GM21381 (cell line): ENCODE measurements at regions not wholly inside any gene's neighbourhood (a gene's known extent, or its start where the extent isn't known, plus 50 kb on each side); places are given as distances from the start of the nearest gene placed in this dataset.

Experiments used
- ATAC-seq: cut with Tn5 transposase; IDR thresholded peaks from one replicate; pipeline ENCODE4 v1.9.1; 2021; ENCODE audit warnings: mild to moderate bottlenecking, moderate library complexity; ENCODE audit not compliant: unreplicated experiment

DNA sequence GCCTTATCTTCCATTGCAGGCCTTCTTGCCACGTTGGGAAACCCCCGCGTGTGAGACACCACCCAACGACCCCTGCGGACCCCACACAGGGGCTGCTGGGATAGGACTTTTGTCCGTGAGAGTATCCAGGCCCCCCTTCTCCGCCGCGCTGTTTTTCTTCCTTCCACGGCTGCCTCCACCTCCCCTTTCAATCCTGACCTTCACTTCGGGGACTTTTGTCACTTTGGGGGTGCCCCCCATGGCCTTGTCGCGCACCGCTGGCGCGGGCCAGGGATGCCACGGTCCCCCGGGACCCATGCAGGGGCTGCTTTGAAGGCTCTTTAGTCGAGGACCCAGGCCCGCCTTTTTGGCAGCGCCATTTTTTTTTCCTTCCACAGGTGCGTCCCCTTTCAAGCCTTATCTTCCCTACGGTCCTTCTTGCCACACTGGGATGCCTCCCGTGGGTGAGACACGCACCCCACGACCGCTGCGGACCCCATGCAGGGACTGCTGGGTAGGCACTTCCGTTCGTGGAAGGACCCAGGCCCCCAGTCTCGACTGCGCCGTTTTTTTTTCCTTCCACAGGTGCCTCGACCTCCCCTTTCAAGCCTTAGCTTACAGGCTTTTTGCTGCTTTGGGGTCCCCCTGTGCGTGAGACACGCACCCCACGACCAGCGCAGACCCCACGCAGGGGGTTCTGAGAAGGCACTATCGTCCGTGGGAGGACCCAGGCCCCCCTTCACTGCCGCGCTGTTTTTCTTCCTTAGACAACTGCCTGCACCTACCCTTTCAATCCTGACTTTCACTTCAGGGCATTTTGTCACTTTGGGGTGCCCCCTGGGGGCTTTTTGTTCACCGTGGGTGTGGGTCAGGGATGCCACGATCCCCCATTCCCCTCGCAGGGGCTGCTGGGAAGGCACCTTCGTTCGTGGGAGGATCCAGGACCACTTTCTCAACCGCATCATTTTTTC, 267.4 kb downstream of the ALG10 start:
- ATAC-seq, result no peak

- ATAC-seq, result no peak
Measured at GRCh38 chr12:34290381-34290995, 268.2 kb downstream of the ALG10 start.

- ATAC-seq, result no peak
Measured at GRCh38 chr12:34291001-34291400, 268.7 kb downstream of the ALG10 start.

- ATAC-seq, result no peak
Measured at GRCh38 chr12:34291426-34291901, 269.2 kb downstream of the ALG10 start.

- no peak for ATAC-seq
Measured at GRCh38 chr12:34292736-34293625, 270.7 kb downstream of the ALG10 start.

GRCh38 chr12:34294137-34294536, 271.8 kb downstream of the ALG10 start:
- no peak for ATAC-seq

GRCh38 chr12:34294671-34295365, 272.5 kb downstream of the ALG10 start:
- no peak for ATAC-seq

- no peak for ATAC-seq
Measured at GRCh38 chr12:34295366-34296142, 273.3 kb downstream of the ALG10 start.

GRCh38 chr12:34296143-34297041, 274.1 kb downstream of the ALG10 start:
- ATAC-seq, result no peak

DNA sequence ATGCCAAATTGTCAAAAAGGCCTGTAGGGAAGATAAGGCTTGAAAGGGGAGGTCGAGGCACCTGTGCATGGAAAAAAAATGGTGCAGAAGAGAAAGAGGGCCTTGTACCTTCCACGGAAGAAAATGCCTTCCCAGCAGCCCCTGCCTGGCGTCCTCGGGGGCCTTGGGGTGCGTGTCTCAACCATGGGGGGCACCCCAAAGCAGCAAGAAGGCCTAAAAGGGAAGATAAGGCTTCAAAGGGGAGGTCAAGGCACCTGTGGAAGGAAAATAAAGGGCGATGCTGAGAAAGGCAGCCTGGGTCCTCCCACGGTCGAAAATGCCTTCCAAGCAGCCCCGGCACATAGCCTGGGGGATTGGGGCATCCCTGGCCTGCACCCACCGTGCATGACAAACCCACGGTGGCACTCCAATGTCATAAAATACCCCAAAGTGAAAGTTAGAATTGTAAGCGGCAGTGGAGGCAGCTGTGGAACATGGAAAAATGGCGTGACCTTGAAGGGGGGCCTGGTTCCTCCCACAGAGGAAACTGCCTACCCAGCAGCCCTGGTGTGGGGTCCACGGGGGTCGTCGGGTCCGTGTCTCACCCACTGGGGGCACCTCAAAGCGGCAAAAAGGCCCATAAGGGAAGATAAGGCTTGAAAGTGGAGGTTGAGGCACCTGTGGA, 275.0 kb downstream of the ALG10 start:
- ATAC-seq, result no peak

DNA sequence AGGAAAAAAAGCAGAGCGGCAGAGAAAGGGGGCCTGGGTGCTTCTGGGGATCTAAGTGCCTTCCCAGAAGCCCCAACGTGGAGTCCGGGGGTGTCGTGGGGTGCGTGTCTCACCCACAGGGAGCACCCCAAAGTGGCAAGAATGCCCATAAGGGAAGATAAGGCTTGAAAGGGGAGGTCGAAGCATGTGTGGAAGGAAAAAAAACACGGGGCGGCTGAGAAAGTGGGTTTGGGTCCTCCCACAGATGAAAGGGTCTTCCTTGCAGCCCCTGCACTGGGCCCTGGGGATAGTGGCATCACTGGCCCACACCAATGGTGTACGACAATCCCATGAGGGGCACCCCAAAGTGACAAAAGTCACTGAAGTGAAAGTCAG, 275.5 kb downstream of the ALG10 start:
- no peak for ATAC-seq

GRCh38 chr12:34298176-34298970, 276.1 kb downstream of the ALG10 start:
- no peak for ATAC-seq

DNA sequence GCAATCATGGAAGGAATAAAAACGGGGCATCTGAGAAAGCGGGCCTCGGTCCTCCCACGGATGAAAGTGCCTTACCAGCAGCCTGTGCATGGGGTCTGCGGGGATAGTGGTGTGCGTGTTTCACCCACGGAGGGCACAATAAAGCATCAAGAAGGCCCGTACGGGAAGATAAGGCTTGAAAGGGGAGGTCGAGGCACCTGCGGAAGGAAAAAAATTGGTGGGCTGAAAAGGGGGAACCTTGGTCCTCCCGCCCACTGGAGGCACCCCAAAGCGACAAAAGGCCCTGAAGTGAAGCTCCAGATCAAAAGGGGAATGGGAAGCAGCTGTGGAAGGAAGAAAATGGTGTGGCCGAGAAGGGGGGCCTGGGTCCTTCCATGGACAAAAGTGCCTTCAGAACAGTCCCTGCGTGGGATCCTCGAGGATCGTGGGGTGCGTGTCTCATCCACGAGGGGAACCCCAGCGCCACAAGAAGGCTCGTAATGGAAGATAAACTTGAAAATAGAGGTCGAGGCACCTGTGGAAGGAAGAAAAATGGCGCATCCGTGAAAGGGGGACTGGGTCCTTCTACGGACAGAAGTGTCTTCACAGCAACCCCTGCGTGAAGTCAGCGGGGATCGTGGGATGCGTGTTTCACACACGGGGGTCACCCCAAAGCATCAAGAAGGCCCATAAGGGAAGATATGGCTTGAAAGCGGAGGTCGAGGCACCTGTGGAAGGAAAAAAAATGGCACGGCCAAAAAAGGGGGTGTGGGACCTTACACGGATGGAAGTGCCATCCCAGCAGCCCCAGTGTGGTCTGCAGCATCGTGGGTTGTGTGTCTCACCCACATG, 276.9 kb downstream of the ALG10 start:
- ATAC-seq, result no peak

DNA sequence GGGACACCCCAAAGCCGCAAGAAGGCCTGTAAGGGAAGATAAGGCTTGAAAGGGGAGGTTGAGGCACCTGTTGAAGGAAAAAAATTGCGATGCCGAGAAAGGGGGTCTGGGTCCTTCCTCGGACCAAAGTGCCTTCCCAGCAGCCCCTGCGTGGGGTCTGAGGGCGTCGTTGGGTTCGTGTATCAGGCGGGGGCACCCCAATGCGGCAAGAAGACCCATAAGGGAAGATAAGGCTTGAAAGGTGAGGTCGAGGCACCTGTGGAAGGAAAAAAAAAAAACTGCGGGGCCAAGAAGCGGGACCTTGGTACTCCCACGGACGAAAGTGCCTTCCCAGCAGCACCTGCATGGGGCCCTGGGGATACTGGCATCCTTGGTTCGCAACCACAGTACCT, 277.5 kb downstream of the ALG10 start:
- ATAC-seq, result no peak

DNA sequence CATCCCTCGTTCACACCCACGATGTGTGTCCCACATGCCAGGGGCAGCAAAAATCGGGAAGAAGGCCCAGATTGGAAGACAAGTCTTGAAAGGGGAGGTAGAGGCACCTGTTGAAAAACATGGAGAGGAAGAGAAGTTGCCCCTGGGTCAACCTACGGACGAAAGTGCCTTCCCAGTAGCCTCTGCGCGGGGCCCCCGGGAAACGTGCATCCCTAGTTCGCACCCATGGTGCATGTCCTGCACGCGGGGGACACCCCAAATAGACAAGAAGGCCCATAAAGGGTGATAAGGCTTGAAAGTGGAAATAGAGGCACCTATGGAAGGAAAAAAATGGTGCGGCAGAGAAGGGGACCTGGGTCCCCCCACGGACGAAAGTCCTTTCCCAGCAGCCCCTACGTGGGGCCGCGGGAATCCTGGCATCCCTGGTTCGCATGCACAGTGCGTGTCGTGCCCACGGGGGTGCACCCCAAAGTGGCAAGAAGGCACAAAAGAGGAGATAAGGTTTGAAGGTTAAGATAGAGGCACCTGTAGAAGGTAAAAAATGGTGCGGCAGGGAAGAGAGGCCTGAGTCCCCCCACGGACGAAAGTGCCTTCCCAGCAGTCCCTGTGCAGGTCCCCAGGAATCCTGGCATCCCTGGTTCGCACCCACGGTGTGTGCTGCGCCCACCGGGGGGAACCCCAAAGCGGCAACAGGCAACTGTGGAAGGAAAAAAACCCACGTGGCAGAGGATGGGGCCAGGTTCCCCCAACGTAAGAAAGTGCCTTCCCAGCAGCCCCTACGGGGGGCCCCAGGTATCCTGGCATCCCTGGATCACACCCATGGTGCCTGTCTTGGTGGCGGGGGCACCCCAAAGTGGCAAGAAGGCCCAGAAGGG, 278.3 kb downstream of the ALG10 start:
- no peak for ATAC-seq
